ENCODE measurements at regions not wholly inside any gene's neighbourhood (a gene's known extent, or its start where the extent isn't known, plus 50 kb on each side); places are given as distances from the start of the nearest gene placed in this dataset.

DNA sequence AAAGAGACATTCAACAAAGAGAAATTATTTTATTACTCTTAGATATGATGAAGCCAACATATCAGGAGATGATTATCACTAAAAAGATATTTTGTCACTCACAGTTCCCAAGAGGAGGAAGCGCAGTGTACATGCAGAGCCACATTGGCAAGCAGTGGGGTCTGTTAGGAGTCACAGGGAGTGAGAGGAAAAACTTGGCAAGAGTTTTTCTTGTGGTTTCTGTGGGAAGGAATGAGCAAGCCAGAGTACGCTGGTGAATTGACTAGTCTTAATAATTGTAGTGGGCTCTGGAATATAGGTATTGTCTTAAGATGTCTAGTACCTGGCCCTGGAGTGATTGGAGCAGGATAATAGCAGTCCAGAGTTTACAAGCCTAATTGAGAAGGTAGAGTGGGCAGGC, 1095.2 kb downstream of the GRIK2 start:
- peak; percentile 1 for DNase-seq

DNA sequence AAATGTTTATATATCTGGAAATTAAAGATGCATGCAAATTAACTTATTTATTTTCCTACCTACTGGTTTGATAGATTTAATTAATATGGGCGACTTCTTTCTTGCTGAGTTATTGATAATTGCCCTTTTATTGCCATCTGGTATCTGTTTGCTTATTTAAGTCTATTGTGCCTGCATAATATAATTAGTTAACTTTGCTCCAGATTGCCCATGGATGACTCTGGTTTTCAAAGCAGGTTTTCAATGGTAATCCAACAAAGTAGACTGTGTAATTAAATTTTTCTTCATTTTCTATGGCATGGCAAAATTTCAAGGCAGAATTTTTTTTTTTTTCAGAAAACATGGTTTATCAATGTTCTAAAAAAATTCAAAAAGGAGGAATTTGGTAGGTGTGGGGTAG, 1092.0 kb downstream of the GRIK2 start:
- DNase-seq: no peak

DNA sequence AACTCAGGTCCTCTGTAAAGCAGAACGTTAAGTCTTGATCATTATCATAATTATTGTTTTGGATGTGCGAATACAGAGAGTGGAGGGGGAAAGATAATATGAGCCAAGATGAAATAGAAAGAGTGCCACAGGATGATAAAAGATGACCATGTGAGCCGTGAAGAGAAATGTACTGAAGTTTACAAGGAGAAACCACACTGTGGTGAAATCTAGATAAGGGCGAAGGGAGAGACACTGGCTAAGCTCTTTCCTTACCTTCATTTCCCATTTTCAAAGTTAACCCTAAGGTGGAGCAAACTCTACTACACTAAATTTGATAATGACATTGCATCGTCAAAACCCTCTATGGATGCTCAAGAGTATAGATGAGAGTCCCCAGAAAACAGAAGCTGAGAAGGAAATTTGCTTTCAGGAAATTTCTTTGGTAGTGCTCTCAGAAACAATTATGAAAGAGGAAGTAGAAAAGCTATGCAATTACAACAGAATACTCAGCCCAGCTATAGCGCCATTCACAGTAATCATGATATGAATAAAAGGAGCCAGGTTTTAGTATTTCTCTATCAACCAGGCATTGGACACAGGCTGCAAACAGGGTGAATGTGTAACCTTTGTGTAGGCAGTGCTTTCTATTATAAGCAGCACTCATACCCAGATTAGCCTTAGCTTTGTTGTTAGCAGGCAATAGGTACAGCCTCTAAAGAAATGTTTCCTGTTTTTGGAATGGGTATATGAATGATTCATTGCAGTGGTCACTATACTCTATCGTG, 1080.7 kb downstream of the GRIK2 start:
- DNase-seq: peak; percentile 69

DNA sequence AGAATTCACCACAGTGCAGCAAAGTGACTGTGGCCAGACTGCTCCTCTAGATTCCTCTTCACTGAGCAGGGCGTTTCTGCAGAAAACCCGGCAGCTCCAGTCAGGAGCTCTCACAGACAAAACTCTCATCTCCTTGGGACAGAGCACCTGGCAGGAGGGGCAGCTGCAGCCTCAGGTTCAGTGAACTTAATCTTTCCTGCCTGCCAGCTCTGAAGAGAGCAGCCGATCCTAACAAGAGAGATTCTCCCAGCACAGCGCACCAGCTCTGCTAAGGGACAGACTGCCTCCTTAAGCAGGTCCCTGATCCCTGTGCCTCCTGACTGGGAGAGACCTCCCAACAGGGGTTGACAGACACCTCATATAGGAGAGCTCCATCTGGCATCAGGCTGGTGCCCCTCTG, 1065.5 kb downstream of the GRIK2 start:
- no peak for DNase-seq

DNA sequence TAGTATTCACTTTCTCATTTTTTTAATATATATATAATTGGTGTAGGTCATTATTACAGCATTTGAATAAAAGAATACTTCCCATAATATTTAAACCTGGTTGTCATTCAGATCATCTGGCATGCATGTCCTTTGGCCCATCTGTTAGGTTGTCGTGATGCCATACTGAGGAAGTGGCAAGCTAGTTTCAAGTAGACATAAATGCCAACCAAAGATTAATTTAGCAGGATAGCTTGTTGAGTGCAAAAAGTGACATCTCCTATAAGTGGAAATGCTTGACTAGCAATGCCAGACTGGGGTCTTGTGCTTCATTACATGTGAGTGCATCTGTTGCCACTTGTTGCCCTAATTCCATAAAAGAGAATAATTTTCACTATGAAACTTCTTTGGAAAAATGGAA, 1044.7 kb downstream of the GRIK2 start:
- no peak for DNase-seq

DNA sequence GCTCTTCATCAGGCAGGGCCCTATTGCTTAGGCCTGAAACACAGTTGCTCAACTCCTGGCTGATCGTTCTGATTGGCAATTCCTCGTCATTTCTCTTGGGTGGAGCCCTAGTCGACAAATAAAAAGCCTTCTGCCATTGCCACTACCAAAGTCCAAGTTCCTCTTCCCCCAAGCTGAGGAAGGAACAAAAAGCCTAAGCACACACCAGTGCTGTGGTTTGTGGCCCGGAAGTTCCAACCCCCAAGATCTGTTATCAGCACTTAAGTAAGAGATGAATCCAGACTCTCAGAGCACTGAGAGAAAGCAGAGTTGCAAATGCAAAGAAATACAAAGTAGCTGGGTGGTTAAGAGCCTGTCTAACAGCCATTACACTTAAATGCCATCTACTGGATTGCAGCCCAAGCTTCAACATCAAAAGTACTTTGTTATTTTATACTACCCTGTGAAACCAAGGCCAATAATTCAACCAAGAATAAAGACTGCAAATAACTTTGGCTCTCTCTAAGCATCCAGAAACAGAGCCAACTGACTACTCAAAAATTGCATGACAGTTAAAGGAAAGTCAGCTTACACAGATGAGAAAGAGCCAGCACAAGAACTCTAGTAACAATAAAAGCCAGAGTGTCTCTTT, 1024.0 kb downstream of the GRIK2 start:
- peak; percentile 99 for DNase-seq

DNA sequence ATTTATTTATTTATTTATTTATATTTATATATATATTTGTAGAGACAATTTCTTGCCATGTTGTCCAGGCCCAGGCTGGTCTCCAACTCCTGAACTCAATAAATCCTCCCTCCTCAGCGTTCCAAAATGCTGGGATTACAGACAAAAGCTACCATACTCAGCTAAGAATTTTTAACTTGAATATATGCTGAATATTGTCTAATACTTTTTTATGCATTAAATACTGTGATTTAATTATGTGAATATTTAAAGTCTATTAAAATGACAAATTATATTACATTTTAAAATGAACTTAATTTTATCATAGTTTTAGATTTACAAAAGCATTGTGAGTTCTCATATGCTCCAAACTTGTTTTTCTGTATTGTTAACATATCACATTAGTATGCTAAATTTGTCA, 1022.4 kb downstream of the GRIK2 start:
- DNase-seq: no peak

DNA sequence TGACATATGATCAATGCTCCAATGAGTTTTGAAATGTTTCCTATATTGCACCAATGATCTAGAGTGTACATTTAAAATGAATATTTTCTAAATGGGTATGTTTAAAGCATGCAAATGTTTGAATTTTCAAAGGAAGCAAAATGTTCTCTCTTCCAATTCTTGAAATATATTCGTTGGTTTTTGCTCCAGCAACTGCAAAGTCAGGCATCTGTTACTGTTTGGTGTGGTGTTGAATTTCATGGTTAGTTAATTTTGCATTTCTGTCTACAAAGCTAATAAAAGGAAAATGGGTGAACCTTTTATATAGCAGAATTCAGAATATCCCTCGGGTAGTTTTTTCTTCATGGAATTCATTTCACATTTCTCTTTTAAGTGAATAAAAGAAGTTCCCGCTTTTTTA, 1018.3 kb downstream of the GRIK2 start:
- DNase-seq: no peak

DNA sequence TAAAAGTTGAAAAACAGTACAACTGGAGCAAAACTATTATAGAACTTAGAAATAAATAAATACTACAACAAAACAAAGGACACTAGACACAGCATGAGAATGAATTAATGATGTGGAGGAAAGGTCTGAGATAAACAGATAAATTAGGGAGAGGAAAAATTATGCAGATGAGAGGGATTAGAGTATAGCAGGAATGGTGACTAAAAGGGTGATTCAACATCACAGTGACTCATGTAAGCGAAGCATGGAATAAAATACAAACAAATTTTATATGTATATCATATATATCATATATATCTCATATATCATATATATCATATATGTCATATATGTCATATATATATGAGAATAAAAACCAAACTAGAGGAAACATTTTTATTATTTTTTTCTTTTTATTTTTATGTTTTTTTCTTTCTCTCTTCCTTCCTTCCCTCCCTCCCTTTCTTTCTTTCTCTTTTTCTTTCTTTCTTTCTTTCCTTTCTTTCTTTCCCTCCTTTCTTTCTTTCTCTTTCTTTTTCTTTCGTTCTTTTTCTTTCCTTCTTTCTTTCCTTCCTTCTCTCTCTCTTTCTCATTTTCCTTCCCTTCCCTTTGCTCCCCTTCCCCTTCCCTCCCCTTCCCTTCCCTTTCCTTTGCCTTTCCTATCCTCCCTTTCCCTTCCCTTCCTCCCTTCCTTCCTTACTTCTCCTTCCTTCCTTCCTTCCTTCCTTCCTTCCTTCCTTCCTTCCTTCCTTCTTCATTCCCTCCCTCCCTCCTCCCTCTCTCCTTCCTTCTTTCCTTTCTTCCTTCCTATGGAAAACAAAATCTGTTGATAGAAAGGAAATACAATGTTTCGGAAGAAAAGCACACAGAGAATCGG, 1014.6 kb downstream of the GRIK2 start:
- no peak for DNase-seq

DNA sequence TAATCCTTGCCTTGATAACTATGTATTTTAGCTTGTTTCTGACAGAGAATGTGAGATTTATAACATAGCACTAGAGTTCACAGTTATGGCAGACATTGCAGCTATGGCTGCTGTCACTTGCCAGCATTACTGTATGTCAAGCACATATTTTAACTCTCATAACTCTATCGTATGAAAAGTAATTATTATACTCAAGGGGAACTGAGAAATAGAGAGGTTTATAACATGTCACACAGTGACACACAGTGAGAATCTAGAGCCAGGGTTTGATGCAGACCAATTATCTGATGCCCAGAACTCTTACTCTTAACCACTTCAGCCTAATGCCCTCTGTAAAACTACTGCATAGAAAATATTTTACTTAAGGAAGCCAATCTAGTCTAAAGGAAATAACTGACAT, 1012.4 kb downstream of the GRIK2 start:
- no peak for DNase-seq

DNA sequence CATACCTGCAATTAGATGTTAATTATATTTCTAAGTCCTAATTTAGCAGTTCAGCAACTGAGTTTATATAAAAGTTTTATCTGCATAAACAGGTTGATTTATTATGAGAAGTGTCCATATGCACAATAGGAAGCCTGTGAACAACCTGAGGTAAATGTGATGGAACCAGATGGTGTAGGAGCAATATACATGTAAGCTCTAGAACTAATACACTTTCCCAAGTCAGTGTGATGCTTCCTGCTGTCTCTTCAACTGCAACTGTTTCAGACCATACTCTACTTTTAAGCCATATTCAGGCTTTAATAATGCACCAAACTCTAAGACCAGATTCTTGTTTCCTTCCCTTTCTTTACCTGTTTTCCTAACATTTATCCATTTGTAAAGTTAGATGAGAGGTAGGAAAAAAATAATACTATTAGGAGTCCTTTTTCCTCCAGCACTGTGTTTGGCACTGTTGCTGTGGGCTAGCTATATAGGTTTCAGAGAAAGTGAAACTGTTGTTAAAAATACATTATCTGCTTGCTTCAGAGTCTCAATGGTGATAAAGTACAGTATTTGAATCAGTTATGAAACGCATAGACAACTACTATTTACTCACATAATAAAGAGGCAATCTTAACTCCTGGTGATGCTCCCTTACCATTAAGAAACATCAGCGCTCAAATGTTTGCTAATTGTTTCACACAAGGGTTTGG, 1009.3 kb downstream of the GRIK2 start:
- DNase-seq: no peak

DNA sequence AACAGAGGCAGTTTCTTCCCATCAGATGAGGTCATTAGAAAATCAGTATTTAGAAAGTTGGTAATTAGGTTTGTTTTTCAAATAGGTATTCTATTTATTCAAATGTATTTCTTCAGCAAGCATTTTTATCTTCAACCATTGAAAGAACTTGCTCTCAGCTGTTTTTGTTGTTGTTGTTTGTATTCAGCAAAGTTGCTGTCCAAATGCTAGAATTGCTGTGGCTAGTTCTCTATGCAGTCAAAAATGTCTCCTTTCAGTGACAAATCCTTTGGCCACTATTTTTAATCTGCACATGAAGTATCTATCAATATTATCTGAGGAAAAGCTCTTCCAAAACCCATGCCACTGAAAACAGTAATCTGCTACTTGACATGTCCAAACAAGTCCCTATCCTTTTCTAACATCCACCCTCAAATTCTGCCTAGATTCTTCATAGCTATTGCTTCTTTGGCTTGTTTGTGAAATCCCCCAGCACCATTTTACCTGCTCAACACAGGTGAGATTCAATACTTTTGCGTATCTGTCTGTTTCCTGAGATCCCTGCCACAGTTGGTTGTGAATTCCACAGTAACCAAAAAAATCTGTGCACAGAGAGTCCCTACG, 1005.4 kb downstream of the GRIK2 start:
- DNase-seq: no peak

DNA sequence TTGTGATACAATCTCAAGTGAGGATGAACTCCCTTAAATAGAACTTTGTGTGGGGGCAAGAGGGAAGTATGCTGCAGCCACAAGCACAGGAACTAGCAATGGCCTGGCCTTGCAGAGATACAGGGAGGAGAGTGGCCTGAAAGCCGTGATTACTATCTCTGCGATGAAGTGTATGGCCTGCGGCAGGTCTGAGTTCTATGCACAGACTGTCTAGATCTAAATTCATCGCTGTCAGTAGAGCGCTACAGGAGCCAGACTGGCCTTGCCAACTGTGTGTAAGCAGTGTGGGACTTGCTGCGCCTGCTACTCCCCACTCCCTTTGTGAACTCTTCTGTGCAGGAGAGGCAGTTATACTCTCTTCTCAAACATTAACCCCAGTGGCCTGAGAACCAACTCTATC, 997.0 kb downstream of the GRIK2 start:
- DNase-seq: no peak

DNA sequence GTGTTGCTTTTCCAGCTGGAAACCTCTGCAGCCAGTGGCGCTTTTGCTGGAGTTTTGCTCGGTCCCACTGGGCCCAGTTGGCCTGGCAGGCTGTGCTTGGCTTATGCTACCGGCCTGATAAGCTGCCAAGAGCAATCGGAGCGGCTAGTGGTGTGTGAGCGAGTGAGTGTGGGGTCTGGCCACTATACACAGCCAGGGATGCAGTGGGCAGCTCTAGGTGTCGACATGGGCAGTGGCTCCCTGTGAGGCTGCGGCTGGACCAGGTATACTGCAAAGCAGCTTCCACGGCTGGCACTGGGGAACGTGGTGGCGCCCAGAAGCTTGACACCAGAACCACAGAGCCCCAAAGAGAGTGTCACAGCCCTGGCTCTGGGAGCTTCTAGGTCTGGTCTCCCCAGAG, 996.5 kb downstream of the GRIK2 start:
- no peak for DNase-seq

DNA sequence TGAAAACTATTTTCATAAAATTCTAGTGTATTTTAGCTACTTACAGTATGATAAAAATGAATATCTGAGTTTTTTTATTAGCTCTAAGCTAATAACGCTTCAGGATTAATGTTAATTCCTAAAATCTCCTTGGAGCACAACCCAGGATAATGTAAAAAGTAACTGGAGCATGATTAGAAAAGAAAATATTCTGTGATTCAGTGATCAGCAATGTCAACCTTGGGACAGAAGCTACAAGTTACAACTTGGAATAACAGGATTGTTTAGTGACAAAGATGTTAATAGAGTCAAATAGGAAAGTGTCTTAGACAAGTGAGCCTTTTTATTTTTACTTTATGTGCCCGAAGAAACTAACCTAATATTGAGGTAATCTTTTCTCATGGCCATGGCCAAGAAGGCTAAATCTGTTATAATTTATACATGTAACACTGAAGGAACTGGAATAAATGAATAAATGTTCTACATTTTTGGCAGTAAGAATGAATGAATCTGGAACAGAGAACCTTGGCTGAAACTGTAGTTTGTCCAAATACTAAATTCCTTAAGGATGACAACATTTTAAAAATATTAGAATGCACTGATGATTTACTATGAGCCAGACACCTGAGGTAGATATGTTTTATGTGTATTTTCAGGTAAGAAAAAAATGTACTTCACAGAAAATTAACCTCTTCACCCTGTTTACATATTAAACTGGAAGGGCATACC, 994.0 kb downstream of the GRIK2 start:
- DNase-seq: no peak

DNA sequence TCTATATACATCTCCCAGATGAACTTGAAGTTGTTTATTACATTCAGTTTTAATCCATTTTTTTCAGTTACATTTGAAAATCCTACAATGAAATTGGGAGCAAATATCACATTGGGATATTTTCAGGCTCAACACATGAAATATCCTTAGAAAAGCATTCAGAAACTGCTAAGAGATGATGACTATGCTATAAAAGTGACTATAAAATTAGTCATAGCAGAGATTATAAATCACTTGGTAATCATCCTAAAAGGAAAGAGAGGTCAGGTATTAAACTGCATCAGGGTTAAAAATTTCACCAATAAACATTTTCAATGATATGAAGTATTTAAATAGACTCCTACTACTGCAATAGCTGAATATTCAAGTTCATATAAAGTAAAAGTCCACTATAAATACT, 987.7 kb downstream of the GRIK2 start:
- no peak for DNase-seq

DNA sequence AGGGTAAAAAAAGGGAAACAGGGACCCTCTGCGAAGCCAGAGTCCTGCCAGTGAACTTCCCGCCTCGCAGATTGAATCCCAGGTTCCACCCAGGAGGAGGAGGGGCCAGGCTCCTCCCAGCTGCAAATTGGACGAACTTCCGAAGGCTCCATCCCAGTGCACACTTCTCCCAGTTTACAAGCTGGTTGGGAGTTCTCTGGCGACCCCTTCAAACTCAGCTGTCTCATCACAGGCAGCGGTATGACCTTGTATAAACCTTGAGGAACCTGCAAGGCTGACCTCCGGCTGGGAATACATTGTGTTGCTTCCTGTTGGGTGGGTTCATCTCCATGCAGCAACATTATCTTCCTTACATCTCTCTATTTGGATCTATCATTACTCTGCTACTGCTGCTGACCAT, 962.7 kb downstream of the GRIK2 start:
- DNase-seq: no peak

DNA sequence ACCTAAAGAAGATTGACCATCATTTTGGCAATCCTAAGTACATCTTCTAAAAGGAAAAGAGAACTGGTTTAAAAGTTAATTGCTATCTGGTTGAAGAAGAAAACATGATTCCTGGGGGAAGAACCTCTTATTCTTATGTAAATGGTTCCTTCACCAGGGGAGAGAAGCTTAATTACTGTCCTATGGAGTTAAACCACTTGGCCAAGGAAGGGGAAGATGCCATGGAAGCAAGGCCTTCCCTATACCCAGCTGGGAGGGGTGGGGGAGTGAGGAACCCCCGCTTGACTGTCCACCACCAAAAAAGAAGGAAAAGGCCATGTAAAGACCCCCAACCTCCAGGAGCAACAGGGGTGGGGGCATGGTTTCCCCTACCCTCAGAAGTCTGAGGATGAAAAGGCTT, 962.1 kb downstream of the GRIK2 start:
- DNase-seq: no peak

DNA sequence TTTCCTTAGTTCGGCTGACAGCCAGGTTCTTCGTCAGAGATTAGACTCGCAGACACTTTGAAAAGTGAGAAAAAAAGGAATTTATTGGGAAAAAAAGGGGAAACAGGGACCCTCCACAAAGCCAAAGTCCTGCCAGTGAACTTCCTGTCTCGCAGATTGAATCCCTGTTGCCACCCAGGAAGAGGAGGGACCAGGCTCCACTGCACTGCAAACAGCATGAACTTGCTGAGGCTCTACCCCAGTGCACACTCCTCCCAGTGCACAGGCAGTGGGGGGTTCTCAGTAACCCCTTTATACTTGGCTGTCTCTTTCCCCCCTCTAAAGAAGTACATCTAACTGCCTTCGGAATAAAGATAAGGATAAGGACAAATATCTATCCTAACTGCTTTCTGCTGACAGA, 959.0 kb downstream of the GRIK2 start:
- DNase-seq: no peak

DNA sequence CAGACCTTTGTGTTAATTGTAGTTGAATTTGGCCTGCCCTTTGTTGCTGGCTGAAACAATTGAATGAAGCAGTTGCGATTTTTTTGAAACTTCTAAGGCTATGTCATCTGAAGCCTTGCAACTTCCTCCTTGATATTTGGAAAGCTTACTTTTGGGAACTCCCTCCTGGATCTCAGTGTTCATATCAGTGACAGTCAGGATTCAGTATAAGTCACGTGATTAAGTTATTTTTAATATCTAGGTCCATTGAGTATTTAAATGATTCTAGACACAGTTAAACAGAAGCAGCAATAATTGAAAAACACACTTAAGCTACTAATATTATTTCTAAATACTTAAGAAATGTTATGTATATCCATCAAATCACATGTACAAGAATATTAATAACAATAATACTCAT, 951.3 kb downstream of the GRIK2 start:
- no peak for DNase-seq

DNA sequence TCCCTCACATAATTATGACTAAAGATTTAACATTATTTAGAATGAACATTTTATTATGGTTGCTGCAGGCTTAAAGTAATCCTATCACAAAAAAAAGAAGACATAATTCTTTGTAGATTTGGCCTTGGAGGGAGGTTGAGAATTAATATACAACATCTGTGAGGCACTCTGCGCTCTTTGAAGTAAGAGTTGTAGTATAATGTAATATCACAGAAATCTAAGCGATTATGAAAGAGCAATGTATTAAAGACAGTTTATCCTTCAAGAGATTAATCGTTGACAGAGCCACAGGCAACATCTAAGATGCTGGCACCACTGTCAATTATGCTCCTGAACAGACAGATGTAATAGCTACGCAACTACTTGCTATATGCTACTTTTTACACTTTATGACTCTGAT, 946.8 kb downstream of the GRIK2 start:
- no peak for DNase-seq

DNA sequence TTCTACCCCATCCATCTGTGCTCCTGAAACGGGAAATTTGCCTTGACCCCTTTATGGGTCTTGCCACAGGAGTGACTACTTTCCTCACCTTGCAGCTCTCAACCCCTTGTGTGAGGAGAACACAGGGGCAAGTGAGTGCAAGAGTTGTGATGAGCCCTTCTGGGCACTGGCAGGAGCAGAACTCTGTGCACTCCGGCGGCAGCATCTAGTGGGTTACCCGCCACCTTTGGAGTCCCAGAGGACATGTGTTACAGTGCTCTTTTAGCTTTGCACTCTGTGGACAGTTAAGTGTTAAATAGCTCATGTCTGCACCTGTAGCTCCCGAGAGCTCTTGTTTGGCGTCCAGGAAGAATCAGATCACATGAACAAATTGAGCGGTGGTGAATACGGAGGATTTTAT, 940.2 kb downstream of the GRIK2 start:
- no peak for DNase-seq

Data from MV-4-11 (cell line).